GM18520 (cell line): ENCODE measurements at regions not wholly inside any gene's neighbourhood (a gene's known extent, or its start where the extent isn't known, plus 50 kb on each side); places are given as distances from the start of the nearest gene placed in this dataset.

Source experiments
- ATAC-seq: cut with Tn5 transposase; IDR thresholded peaks from one replicate; pipeline ENCODE4 v1.9.1; 2021; ENCODE audit not compliant: unreplicated experiment

GRCh38 chr6:66740346-66740745 lies 1033.3 kb upstream of the EYS start:
- no peak for ATAC-seq

- no peak for ATAC-seq
Observed at GRCh38 chr6:66735106-66735890, 1028.3 kb upstream of the EYS start.

DNA sequence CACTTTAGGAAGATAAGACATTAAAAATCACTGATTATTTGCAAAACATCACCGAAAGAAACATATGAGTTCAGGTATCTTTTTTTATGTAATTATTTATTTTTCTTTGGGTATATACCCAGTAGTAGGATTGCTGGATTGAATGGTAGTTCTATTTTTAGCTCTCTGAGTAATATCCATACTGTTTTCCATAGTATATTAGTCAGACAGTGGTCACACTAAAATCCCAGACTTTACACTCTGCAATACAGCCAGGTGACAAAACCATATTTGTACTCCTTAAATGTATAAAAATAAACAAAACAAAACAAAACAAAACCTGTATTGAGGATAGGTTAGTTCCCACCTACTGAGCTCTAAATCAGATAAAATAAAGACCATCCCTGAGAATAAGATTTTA lies 1024.3 kb upstream of the EYS start:
- ATAC-seq, result no peak

DNA sequence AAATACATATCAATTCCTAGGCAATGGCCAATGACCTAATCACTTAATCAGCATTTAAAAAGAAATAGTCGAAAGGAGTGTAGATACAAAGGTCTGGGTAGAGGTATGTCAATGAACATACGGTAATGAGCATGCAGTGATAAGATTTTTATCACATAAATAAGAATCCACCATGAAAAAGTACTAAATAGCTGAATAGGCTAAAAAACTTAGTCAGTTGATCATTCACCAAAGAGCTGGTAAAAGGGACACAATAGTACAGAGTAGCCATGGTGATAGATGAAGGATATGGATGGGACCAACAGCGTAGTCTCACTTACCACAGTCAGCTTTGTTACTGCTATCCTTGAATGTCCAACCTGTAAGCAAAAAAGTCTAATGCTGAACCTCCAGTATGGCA lies 1018.6 kb upstream of the EYS start:
- no peak for ATAC-seq

GRCh38 chr6:66717801-66718200 lies 1010.8 kb upstream of the EYS start:
- no peak for ATAC-seq

DNA sequence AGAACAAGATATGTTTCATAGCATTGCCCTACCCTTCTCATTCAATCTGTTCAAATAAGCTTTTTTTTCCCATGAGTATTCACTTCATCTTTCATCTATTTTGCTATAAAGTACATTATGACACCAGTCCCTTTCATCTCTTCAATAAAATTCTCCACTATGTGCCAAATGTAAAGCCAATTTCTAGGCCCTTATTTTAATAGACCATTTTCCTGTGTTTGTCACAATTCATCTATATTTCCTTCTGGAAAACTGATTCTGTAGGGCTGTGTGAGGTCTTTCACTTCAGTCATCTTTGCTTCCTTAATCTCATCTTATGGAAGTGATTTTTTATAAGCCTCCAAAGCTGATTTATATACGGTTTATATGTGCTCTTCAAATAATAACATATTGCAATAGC lies 992.4 kb upstream of the EYS start:
- no peak for ATAC-seq

DNA sequence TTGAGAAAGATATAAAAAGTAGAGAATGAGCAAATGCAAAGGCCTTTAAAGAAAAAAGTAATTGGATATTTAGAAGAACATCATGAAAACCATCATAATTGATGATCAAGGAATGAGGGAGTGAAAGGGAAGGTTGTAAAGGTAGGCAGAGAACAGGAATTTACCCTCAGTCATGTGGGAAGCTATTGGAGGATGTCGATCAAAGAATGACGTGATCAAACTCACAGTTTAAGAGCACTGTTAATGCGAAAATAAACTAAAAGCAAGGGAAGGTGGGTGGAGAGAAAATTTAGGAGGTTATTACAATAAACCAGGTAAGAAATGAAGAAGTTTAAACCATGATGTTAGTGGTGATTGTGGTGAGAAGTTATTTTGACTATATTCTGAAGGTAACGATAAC lies 982.6 kb upstream of the EYS start:
- ATAC-seq, result no peak

- no peak for ATAC-seq
Observed at GRCh38 chr6:66687611-66688140, 980.6 kb upstream of the EYS start.

- ATAC-seq, result no peak
Observed at GRCh38 chr6:66675906-66676305, 968.9 kb upstream of the EYS start.

DNA sequence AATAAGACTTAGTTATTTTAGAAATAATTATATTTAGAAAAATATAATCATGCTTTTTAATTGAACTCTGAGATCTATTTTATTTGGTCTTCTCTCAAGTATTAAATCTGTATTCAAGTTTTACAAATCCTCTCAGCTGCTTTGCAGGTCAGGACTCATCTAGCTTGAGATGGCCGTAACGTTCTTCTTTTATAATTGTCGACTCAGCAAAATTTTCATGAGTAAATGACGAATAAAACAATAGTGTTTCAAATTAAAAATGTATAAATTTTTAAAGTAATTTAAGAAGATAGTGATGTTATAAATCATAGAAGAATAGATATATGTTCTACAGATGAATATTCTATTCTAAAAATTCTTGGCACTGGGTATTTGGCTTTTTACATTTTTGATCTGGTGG lies 957.1 kb upstream of the EYS start:
- ATAC-seq, result no peak

DNA sequence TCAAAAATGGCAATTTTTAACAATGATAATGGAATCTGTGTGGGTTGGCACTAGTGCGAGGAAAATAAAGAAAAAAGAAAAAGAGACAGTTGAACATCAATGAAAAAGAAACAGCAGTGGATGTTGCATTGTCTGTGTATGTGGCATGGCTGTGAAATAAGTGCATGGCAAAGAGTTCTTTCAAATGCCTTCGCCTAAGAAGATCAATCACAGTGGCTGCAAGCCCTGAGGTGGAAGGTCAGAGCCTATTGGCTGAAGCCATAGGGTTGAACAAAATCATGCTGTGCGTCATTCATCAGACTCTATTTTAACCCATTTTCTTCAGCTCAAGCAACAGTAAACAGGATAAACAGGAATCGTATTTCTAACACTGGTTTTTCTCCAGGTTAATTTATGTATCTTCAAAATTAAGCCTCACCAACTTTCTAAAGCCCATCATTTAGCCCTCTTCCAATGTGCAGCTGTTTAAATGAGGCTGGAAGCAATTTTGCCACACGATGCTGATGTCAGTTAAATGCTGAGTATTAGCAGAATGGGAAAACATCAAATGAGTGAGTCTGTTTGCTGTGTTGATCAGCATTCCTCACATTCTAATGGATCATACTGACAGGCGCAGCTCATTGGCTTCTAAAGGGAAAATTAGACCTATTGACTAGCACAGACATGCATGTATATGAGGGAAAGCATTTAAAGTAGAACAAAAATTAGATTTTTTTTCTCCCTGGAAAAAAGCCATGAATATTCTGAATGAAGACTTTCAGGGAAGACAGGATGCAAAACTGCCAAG lies 955.9 kb upstream of the EYS start:
- ATAC-seq, result no peak

GRCh38 chr6:66662196-66662595 lies 955.2 kb upstream of the EYS start:
- ATAC-seq, result no peak

- no peak for ATAC-seq
Observed at GRCh38 chr6:66655420-66655819, 948.4 kb upstream of the EYS start.

DNA sequence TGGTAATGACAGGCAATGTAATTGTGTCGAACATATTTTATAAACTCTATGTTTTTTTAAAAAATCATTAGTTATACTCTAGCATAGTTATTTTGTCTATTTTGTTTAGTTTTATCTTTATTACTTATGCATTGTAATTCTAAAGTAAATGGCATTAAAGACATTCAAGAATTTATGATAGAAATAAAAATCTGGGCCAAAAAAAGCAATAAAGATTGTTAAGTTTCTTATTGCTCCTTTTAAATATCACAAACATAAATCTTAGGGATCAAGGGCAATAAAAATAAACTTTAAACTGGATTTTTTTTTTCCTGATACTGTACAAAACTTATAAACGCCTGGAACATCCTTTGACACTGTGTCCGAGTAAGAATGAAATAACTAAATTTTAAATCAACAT lies 931.5 kb upstream of the EYS start:
- ATAC-seq, result no peak

GRCh38 chr6:66638099-66638498 lies 931.1 kb upstream of the EYS start:
- ATAC-seq, result no peak

DNA sequence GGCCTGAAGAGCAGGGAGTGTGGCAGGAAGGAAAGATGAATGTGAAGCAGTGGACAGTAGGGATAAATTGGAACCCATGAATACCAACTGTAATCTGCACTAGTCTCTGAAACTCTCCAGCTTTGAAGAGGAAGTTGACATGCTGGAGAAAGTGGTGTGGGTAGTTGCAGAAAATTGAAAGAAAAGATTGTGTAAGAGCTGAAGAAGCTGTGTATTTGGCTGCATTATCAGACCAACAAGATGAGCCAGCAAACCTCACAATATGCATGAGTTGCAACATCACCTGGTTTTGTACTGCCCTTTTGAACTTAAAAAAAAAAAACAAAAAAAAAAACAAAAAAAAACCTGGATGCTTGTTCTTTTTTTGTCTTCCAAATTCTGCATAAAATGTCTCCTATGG lies 921.9 kb upstream of the EYS start:
- ATAC-seq, result no peak

DNA sequence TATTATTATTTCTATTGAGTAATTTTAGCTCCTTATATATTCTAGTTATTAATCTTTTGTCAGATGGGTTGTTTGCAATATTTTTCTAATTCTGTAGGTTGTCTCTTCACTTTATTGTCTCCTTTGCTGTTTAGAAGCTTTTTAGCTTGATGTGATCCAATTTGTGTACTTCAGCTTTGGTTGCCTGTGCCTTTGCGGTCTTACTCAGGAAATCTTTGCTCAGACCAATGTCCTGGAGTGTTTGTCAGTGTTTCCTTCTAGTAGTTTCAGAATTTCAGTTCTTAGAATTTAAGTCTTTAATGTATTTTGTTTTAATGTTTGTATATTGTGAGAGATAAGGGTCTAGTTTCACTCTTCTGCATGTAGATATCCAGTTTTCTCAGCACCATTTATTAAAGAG lies 916.0 kb upstream of the EYS start:
- no peak for ATAC-seq

GRCh38 chr6:66605971-66606370 lies 898.9 kb upstream of the EYS start:
- no peak for ATAC-seq

- no peak for ATAC-seq
Observed at GRCh38 chr6:66605011-66605410, 898.0 kb upstream of the EYS start.

GRCh38 chr6:66599541-66599940 lies 892.5 kb upstream of the EYS start:
- ATAC-seq, result no peak

DNA sequence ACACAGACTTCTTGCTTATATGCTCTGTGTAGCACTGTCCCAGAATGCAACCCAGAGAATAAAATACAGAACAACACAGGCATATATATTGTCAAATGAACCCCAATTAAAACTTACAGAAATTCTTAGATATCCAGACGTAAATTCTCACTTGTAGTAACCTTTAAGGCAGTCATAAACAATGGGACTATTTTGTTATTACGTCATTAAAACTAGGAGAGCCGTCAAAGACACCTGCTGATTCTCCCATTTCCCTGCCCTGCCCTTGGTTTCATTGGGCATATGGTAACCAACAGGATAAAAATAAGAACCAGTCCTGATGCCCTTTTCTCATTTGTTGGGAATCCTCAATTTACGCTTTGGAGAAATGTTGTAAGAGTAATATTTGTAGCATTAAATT lies 871.3 kb upstream of the EYS start:
- no peak for ATAC-seq

DNA sequence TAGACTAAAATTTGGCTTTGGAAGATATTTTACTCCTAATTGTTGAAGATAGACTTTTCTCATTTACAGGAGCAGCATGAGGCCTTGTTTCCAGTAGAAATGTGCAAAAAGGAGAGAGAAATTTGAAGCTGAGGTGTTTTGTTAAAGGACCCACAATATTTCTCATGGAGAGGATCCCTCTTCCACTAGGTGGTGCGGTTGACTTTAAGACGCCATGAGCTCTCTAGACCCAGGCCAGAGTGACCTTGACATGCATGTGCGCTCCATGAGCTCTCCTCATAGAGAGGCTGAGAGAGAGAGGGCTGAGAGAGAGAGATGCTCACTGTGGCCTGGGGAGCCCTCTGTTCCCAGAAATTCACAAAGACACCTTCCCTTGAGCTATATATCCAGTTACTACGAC lies 861.2 kb upstream of the EYS start:
- ATAC-seq, result no peak
